A673 (cell line): ENCODE measurements at regions not wholly inside any gene's neighbourhood (a gene's known extent, or its start where the extent isn't known, plus 50 kb on each side); places are given as distances from the start of the nearest gene placed in this dataset.

Experiments used
- BruUV-seq: library from RNA; stranded (reverse); fragments of 400-500 nt; replicated peaks from 2 replicates; lab custom pipeline; 2021; lab: Mats Ljungman, UMichigan
- CTCF ChIA-PET: fragments of 300-600 bp; sonication (Branson Sonifier 250); formaldehyde crosslinking; loops from one replicate; lab custom pipeline; 2022; ENCODE audit warnings: antibody characterized with exemption; lab: Charles Lee
- POLR2A ChIA-PET: fragments of 300-600 bp; sonication (Branson Sonifier 250); formaldehyde crosslinking; loops from one replicate; lab custom pipeline; 2022; ENCODE audit warnings: antibody characterized with exemption; ENCODE audit not compliant: low non-redundant PET; lab: Charles Lee
- DNase-seq: peaks from one replicate; pipeline ENCODE4 v3.0.0-alpha.2; 2015; ENCODE audit warnings: low spot score
- H3K27ac ChIP-seq: fragments of 200-600 bp; sonication (generic); 2 replicates; pipeline ENCODE4 v1.5.1; 2016; ENCODE audit warnings: mixed run types, low read depth, mild to moderate bottlenecking, mixed read lengths, antibody characterized with exemption, low read length; ENCODE audit not compliant: poor library complexity, severe bottlenecking
- H3K27me3 ChIP-seq: fragments of 200-600 bp; sonication (generic); replicated peaks from 2 replicates; pipeline ENCODE4 v1.6.1; 2017; ENCODE audit warnings: mixed run types, low read depth, mild to moderate bottlenecking, mixed read lengths, antibody characterized with exemption, low read length; ENCODE audit not compliant: insufficient read depth, poor library complexity
- H3K36me3 ChIP-seq: fragments of 200-600 bp; sonication (generic); 2 replicates; pipeline ENCODE4 v1.6.1; 2016; ENCODE audit warnings: mixed run types, mild to moderate bottlenecking, mixed read lengths, antibody characterized with exemption, low read length; ENCODE audit not compliant: insufficient read depth, poor library complexity, severe bottlenecking
- H3K4me1 ChIP-seq: fragments of 200-600 bp; sonication (generic); 2 replicates; pipeline ENCODE4 v1.6.1; 2017; ENCODE audit warnings: mixed run types, mild to moderate bottlenecking, mixed read lengths, antibody characterized with exemption, low read length; ENCODE audit not compliant: insufficient read depth, poor library complexity, severe bottlenecking
- H3K4me3 ChIP-seq: fragments of 200-600 bp; sonication (generic); 2 replicates; pipeline ENCODE4 v1.5.1; 2016; ENCODE audit warnings: low read depth, mixed run types, mild to moderate bottlenecking, mixed read lengths, low read length; ENCODE audit not compliant: poor library complexity, severe bottlenecking
- H3K9me3 ChIP-seq: fragments of 200-600 bp; sonication (generic); 2 replicates; pipeline ENCODE4 v1.6.1; 2016; ENCODE audit warnings: mixed run types, low read depth, mild to moderate bottlenecking, mixed read lengths, antibody characterized with exemption, low read length; ENCODE audit not compliant: poor library complexity, severe bottlenecking
- EZH2 ChIP-seq: fragments of 200-600 bp; sonication (generic); IDR thresholded peaks from 2 replicates; pipeline ENCODE4 v1.6.1; 2017; ENCODE audit warnings: borderline replicate concordance, low read depth, mild to moderate bottlenecking, mixed read lengths, antibody characterized with exemption, low read length; ENCODE audit not compliant: poor library complexity, severe bottlenecking
- intact Hi-C: fragments of 100-400 bp; cut with micrococcal nuclease; formaldehyde crosslinking; loops from one replicate; pipeline ENCODE4 v1.10.0; 2022; ENCODE audit not compliant: unreplicated experiment
- TF ChIP-seq, protein P1 (sequence below): fragments of 300-800, 200-600 bp; sonication (generic); conservative IDR thresholded peaks from 2 replicates; pipeline ENCODE4 v1.5.1; 2017; ENCODE audit warnings: low read depth, mild to moderate bottlenecking, antibody characterized with exemption, low read length, moderate library complexity, mixed read lengths

DNA sequence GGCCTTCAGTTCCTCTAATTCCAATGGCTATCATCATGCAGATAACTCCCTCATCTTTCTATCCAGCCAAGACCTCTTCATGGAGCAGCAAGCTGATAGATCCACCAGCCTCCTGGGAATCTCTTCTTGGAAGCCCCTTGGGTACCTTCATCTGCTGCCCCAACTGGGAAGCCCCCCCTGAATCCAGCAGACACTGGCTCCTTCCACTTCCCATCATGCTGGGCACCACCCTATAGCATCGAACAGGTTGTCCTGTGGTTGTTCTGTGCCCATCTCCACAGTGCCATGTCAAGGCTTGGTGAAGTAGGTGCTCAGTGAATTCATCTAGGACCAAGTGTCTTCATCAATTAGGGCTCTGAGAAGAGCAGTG, 410.4 kb upstream of the KLF4 start:
- H3K36me3 ChIP-seq: no peaks in the 10 kb centered on the region
- intact Hi-C loops: no loop called here
- TF ChIP-seq, protein P1, sequence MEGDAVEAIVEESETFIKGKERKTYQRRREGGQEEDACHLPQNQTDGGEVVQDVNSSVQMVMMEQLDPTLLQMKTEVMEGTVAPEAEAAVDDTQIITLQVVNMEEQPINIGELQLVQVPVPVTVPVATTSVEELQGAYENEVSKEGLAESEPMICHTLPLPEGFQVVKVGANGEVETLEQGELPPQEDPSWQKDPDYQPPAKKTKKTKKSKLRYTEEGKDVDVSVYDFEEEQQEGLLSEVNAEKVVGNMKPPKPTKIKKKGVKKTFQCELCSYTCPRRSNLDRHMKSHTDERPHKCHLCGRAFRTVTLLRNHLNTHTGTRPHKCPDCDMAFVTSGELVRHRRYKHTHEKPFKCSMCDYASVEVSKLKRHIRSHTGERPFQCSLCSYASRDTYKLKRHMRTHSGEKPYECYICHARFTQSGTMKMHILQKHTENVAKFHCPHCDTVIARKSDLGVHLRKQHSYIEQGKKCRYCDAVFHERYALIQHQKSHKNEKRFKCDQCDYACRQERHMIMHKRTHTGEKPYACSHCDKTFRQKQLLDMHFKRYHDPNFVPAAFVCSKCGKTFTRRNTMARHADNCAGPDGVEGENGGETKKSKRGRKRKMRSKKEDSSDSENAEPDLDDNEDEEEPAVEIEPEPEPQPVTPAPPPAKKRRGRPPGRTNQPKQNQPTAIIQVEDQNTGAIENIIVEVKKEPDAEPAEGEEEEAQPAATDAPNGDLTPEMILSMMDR: no peak
- no peak for TF ChIP-seq EZH2
- BruUV-seq: no TSS peak
- CTCF ChIA-PET: no interaction called here
- POLR2A ChIA-PET: no interaction called here
- DNase-seq: no peak
- H3K4me1 ChIP-seq: no peaks in the 10 kb centered on the region
- no peak overlapping the region for H3K27ac ChIP-seq
- H3K9me3 ChIP-seq: peaks cover 10% of the 10 kb centered on the region
- no peaks in the 10 kb centered on the region for H3K27me3 ChIP-seq
- no peak overlapping the region for H3K4me3 ChIP-seq

DNA sequence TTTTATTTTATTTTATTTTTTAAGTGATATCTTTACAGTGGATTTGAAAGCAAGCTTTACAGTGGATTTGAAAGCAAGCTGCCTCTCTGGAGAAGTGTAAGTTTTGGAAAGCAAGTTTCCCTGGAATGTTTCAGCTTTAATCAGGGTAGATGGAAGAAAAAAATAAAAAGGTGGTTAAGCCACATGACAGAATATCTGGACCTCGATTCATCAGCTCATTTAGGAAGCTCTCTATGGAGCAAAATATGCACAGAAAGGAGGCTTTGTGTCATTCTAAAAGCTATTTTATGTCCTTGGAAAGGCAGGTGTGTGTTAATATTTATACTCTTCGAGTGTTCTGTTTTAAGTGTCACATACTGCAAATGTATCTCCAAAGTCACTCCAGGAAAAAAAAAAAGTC, 409.2 kb upstream of the KLF4 start:
- BruUV-seq: no TSS peak
- no peaks in the 10 kb centered on the region for H3K36me3 ChIP-seq
- intact Hi-C loops: no loop called here
- ChIA-PET POLR2A (no interaction called here), CTCF (no interaction called here)
- no peak overlapping the region for H3K27ac ChIP-seq
- no peaks in the 10 kb centered on the region for H3K27me3 ChIP-seq
- H3K4me3 ChIP-seq: no peak overlapping the region
- TF ChIP-seq, protein P1: no peak
- TF ChIP-seq EZH2: no peak
- peaks cover 10% of the 10 kb centered on the region for H3K9me3 ChIP-seq
- no peak for DNase-seq
- H3K4me1 ChIP-seq: no peaks in the 10 kb centered on the region

DNA sequence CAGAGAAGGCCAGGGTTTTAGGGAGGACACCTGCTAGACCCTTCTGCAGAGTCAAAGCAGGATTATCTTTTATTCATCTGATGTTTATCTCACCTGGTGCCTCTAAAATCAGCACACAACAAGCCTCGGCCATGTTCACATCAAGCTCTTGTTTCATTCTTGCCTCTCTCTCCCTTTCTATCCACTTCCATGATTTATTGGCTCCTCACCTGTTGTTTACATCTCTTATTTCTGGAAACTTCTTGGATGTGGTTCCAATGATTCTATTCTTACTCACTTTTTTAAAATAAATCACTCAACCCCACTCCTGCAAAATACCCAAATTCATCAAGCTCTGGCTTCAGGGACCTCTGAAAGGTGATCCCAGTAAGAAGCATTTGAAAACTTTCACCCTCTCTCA, 407.0 kb upstream of the KLF4 start:
- peaks cover 10% of the 10 kb centered on the region for H3K9me3 ChIP-seq
- ChIA-PET CTCF (no interaction called here), POLR2A (no interaction called here)
- H3K4me1 ChIP-seq: no peaks in the 10 kb centered on the region
- TF ChIP-seq EZH2: no peak
- TF ChIP-seq, protein P1: no peak
- intact Hi-C loops: no loop called here
- BruUV-seq: no TSS peak
- no peak for DNase-seq
- no peak overlapping the region for H3K27ac ChIP-seq
- no peaks in the 10 kb centered on the region for H3K36me3 ChIP-seq
- H3K27me3 ChIP-seq: no peaks in the 10 kb centered on the region
- no peak overlapping the region for H3K4me3 ChIP-seq
